Suprapubic skin (tissue), 4 donors: ENCODE measurements at regions not wholly inside any gene's neighbourhood (a gene's known extent, or its start where the extent isn't known, plus 50 kb on each side); places are given as distances from the start of the nearest gene placed in this dataset.

ENCODE experiments used
- CTCF ChIP-seq, 2 donors: fragments of 200-600 bp in 1 of 2; fragments of 450-650 bp in 1 of 2; sonication (generic) in 1 of 2; IDR thresholded peaks; one replicate each; pipeline ENCODE4 v1.5.1; 2016 to 2019; ENCODE audit warnings: antibody characterized with exemption in 2 of 2, mild to moderate bottlenecking in 1 of 2, moderate library complexity in 1 of 2
- POLR2A ChIP-seq, 2 donors: fragments of 450-650 bp; IDR thresholded peaks; one replicate each; pipeline ENCODE4 v1.6.1; 2017; ENCODE audit warnings: antibody characterized with exemption in 2 of 2, mild to moderate bottlenecking in 2 of 2, moderate library complexity in 2 of 2
- POLR2AphosphoS5 ChIP-seq, 3 donors: sonication (generic); formaldehyde crosslinking; IDR thresholded peaks; one replicate each; pipeline ENCODE4 v1.6.1; 2017; ENCODE audit warnings: antibody characterized with exemption in 3 of 3

- TF ChIP-seq POLR2AphosphoS5 (IDR thresholded peaks at IDR 0.05) (no peak), CTCF (IDR thresholded peaks at IDR 0.05) (no peak), POLR2A (IDR thresholded peaks at IDR 0.05) (no peak)
Observed at GRCh38 chr13:79772811-79773210, 291.9 kb downstream of the NDFIP2 start.
